Left renal pelvis (tissue), 4 donors: ENCODE measurements at regions not wholly inside any gene's neighbourhood (a gene's known extent, or its start where the extent isn't known, plus 50 kb on each side); places are given as distances from the start of the nearest gene placed in this dataset.

Experiments
- DNase-seq, 4 donors: peaks; one replicate each; pipeline ENCODE4 v3.0.0-alpha.2; 2013; ENCODE audit warnings: low read depth in 4 of 4, low spot score in 3 of 4

GRCh38 chr1:11596295-11596694 lies 57.9 kb downstream of the FBXO2 start:
- no peak for DNase-seq

GRCh38 chr1:11595285-11595684 lies 58.9 kb downstream of the FBXO2 start:
- DNase-seq = no peak

GRCh38 chr1:11594625-11595024 lies 59.6 kb downstream of the FBXO2 start:
- DNase-seq = no peak

DNA sequence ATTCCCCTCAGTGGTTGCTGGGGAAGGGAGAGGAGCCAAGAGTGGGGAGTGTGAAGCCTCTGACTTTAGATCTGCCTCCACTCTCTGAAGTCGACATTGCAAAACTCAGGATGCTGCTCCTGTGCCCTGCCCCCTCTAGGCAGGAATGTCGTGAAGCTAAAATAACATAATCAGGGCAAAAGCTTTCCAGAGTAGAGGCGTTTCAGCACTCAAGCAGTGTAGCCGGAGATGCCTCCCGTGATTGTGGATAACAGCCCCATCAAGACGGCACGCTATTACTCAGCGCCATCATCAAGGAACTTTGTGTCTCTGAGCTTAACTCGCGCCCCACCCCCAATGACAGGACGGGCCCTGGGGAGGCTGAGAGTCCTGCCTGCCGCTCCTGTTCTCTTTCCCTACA lies 60.0 kb downstream of the FBXO2 start:
- peak in 2 of 4 donors; percentile 5 to 7 for DNase-seq

- no peak for DNase-seq
Measured at GRCh38 chr1:11592752-11593151, 61.5 kb downstream of the FBXO2 start.

DNA sequence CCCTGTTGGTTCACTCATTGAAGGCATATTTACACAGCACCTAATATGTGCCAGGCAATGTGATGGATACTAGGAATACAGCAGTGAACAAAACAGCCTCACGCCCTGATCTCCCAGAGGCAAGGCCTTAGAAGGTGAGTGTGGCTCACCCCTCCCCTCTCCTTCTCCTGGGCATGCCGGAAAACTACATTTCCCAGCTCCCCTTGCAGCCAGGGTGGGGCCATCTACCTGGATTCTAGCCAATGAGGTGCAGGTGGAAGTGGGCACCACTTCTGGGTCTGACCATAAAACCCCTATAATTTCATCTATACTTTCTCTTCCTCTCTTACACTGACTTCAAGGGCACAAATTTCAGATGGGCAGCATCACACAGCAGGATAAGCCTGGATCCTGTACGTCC lies 63.8 kb downstream of the FBXO2 start:
- DNase-seq = no peak
